NCI-H2196 treated with DMSO at 0.1 percent for 48 hours (cell line): ENCODE measurements at regions not wholly inside any gene's neighbourhood (a gene's known extent, or its start where the extent isn't known, plus 50 kb on each side); places are given as distances from the start of the nearest gene placed in this dataset.

Source experiments
- DNase-seq: peaks from one replicate; lab custom pipeline; 2025; ENCODE audit not compliant: unreplicated experiment; lab: John Stamatoyannopoulos, UW

DNA sequence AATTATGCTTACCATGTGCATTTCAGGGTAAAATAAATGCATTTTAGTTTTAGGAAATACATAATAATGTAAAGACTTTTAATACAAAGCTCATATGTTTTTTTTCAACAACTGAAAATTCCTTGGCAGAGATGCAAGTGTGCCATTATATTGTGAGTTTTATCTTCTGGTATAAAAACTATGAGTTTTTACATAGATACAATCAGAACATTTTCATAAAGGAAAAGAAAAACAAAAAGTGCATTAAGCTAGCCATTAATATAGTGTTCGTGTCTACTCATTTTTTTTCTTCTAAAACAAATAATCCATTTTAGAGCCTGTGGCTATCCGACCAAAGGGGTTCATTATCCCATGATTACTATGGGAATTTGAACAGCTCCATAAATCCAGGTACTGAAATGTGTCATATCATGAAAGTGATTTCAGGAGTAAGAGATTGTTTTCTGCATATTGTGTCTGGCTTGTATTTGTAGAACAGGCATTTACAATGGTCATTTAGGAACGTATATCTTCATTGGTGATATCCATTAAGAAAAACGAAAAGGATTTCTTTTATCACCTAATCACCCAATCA lies 236.9 kb upstream of the SLC10A2 start:
- DNase-seq, result no peak

DNA sequence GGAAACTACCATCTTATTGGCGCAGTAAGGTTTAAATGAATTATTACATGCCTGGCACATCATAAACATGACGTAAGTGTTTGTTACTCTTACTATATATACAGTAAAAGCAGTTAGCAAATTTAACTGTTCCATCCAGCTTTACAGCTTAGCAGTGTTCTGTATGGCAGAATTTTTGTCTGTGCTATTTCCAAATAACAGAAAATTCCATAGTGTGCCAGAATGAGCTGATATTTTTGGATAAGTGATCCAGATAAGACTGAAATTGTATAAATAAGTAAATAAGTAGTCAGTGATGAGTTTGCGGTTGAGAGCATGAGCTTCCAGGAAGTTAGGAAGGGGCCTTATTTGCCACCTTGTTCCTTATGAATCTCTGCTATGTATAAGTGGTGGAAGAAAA lies 236.5 kb upstream of the SLC10A2 start:
- no peak for DNase-seq

DNA sequence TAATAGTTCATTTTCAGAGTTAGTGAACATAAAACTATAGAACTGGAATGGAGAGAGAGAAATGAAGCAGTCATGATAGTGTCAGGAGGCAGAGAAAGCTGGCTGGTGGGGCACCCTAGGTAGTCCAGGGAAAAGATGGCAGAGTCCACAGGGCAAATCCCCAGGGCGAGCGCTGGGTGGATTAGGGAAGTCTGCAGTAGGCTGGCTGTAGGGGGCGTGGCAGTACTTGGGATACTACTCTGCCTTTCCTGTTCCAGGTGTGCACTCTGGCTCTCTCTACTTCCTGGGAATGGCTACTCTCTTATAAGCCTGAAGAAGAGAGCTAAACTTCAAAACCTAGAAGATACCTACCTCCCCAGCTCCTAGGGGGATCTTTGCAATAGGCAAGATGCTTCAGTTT lies 232.9 kb upstream of the SLC10A2 start:
- no peak for DNase-seq

DNA sequence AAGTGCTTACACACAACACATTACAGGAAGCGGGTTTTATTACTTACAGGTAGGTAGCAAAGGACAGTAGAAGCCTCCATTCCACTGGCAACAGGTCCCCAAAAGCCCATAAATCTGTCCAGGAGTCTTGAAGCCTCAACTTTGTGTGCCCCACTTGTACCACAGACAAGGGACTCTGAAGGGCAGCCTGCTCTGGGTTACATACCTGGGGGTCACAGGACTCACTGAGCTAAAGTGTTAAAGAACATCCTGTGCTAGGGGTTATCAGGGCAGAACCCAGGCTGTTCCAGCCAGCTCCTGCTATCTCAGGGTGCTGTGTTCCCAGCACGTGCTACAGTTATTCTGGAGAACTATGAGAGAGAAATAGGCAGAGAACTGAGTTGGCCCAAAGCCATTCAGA lies 230.9 kb upstream of the SLC10A2 start:
- no peak for DNase-seq

DNA sequence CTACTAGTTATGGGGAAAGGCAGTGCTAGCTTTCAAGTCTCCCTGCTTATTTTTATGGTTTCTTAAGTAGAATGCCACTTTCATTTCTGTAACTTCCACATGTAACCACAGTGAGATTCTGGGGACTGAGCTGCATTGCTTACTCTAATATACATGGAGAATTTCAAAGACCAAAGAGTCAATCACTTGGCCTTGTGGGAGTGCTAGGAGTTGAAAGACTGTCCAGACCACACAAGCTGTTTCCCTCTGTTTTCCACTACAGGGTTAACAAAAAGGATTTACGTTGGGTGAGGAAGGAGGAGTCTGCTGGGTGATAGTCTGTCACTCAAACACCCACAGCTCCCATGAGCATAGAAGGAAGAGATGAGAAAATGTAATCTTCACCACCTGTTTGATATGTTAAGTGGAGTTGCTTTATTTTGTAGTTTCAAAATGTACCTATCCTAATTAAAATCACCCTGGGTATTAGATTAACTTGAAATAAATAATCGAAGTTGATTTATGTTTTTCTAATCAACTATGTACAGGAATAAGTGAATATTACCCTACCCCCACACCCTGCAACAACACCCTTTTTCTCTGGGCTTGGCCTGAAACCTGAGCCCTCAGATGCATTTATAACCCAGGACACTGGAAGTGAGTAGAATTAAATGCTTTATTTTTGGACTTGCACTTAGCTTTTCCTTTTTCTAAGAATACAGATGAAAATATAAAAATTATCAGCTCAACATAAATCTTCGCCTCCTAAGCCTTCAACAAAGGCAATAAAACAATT lies 225.8 kb upstream of the SLC10A2 start:
- DNase-seq, result no peak

DNA sequence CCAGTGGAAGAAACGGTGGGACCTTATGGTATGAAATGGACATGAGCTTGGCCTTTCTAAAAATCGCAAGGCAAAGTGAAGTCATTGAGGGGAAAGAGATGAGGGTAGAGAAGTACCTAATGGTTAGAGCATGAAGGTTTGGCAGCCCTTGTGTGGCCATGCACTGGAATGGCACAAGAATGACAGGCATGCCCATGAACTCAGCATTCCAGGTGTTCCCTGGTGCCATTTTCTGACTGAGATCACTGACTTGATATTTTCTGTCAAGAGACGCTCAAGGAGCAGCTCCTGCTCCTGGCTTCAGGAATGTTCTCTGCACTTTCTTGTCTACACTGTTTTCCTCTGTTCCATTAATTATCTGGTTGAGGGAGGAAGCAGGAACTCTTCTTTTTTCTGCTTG lies 225.0 kb upstream of the SLC10A2 start:
- no peak for DNase-seq

DNA sequence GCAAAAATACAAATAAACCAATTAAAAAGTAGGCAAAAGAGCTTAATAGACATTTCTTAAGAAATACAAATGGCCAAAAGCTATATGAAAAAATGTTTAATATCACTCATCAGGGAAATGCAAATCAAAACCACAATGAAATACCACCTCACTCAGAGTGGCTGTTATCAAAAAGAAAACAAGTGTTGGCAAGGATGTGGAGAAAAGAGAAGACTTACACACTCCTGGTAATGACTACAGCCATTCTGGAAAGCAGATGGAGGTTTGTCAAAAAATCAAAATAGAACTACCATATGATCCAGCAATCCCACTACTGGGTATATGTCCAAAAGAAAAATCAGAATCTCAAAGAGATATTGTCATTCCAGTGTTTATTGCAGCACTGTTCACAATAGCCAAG lies 223.5 kb upstream of the SLC10A2 start:
- no peak for DNase-seq

DNA sequence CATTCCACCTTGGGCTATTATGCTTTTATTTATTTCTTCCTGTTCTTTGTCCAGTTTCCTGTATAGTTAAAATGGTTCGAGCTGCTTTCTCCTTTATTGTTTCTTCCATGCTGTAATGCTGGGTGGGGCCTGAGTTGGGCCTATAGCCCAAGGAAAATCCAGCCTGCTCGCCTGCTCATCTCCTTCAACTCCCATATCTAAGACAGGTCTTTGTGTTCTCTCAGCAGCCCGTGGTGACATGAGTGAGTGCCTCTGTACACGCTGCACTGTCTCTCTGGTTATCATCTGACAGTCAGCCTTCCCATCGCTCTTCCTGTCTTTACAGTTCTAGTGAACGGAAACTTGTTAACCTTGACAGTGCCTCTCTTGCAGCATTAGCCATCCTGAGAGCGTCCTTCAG lies 221.9 kb upstream of the SLC10A2 start:
- DNase-seq, result no peak

DNA sequence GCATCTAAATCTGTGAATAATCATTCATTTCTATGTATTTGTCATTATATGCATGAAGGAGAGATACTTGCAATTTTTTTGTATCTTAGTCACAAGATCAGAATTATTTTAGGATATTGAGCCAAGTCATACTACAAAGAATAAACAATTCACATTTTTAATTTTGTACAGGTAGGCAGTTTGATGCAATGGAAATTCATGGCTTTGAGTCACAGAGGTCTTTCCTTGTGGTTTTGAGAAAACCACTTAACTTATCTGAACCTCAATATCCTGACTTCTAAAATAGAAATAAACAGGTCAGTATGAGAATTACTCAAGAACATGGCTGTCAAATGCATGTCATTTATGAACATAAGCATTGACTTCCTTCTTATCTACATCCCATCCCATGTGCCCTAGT lies 221.4 kb upstream of the SLC10A2 start:
- DNase-seq, result no peak

DNA sequence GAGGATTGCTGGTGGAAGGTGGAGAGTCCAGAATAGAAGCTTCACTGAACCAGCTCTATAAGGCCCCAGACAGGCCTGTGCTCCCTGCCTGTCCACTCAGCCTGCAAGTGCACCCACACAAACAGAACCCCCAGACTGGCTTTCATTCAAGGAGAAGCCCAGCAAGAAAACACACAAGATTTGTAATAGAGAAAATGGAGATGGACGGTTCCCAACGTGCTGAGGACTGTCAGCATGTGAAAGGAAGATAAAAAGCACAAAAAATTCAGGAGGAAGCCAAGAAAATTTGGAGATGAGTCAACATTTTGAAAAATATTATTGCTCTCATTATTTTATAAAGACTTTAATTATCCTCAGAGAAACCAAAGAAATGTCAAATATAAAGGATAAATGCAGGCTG lies 218.2 kb upstream of the SLC10A2 start:
- DNase-seq, result no peak

DNA sequence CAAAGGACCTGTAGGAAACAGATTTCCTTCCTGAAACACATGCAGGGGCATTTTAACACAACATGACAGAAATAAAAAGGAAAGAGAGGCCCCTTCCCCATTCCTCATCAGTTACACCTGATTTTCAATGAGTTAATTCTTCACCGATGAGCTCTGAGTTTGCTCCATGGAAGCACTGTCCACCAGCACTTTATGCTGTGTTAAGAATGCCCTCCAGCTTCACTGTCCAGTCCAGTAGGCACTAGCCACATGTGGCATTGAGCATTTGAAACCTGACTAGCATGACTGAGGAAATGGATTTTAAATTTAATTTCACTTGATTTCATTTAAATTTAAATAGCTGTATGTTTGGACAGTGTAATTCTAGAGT lies 217.2 kb upstream of the SLC10A2 start:
- DNase-seq, result no peak

DNA sequence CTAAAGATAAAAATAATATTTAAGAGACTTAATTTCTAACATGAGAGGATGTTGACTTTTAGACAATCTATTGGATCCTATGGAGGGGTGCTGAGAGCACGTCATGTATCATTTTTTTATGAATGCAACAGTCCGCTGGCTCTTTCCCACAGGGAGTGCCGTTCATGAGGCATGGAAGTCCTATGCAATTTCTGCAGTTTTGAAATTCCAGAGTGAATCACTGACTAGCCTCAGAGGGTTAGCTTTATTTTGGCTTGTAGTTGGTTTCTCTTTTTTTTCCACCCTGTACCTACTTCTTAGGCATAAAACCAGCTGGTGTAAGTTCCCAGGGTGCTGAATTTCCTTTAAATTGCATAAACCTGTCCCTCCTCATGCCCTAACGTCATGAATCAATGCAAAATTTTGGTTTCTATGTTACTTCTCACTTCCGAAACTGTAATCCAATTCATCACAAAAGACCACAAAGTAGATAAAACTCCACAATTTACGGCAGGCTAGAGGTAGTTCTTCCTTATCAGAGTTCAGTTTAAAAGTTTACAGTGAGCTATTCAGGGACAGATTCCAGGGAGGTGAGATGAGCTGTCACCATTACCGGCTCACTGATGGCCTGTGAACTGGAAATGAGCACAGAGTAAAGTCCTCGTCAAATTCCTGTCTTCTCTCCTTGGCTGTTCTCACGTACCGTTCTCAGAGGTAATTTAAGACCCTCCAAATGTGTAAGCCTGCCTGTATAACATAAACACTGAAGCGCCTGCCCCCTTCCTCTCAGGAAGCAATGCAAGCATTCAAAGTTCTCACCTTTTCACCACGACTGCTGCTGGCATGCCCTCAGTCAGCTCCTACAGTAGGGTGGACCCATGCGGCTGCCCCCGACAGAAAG lies 216.6 kb upstream of the SLC10A2 start:
- no peak for DNase-seq

DNA sequence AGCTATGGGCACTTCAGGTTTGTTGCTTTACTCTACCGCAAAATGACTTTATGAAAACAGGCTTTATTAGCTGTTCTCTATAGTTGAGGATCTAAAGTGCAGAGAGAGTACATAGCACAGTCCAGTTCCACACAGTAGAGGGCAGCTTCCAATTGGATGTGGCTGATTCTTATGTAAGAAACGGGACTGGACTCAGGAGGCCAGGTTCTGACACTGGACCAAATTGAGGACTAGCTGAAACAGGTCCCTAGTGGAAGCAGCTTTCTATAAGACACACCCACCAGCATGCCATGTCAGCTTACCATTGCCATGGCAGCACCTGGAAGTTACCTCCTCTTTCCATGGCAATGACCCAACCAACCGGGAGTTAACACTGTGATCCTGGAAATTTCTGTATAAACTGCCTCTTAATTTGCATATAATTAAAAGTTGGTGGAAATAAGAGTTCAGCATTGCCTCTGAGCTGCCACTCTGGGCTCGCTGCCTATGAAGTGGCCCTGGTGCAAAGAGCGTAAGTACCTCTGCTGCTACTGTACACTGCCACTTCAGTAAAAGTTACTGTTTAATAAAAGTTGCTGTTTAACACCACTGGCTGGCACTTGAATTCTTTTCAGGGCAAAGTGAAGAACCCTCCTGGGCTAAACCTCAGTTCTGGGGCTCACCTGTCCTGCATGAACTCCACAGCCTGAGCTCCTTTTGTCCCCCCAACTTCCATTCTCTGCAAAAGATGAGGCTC lies 211.9 kb upstream of the SLC10A2 start:
- no peak for DNase-seq

DNA sequence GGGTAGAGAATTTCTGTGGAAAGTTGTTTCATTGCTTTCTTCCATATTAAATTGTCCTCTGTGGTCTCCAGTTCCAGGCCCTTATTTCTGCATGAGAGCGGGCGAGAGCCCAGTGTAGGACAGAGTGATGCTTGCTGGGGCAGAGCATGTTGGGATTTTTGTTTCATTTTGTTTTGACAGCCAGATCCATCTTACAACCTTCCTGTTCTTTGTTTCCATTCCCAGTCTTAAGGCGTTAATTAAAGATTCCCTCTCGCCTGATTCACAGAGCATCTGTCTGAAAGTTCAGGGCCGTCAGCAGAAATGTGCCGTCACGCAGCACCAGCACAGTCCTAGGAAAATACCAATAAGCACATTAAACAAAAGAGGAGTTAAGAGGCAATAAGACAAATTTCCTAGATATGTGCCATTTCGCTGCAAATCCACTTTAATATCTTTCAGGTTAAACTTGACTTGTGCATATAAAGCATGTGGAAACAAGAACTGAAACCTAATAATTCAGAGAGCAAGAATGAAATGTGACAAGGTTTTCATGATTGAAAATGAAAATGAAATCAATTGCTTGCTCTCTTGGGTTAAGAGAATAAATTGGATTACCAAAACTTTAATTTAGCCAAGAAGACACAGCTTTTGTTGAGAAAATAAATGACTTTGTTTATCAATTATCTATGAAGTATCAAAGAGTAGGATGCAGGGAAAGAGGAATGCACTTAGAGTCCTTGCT lies 210.7 kb upstream of the SLC10A2 start:
- no peak for DNase-seq

DNA sequence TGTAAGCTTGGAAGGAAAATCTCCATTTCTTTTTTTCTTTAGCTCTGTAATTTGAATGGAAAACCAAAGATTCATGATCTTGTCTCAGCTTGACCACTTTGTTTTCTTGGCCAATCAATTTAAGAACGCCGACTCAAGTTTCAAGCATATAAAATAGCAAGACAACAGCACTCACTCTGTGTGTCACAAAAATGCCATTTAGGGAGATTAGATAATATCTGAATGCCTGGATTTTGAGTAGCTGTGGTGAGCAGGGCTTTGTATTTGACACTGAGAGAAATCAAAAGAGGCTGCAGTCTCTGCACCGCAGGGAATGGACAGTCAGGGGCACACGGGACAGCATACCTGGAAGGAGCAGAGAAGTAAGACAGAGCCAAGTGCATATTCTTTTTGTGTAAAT lies 209.5 kb upstream of the SLC10A2 start:
- DNase-seq, result no peak

DNA sequence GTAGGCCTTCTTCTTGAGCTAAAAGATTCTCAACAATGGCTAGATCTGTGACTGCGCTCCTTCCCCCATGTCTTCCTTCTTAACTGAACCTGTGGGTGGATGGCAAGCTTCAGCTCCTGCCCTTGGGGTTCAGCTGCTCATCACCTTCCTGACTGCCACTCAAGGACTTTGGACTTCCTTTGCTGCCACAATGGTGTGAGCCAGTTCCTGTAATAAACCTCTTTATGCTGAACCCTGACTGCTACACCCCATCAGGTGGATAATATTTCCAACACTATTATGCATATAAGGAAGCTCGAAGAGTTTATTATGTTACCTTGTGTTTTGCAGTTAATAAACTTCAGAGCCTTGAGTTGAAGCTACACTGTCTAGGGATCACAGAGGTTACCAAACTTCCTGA lies 208.9 kb upstream of the SLC10A2 start:
- DNase-seq, result no peak

DNA sequence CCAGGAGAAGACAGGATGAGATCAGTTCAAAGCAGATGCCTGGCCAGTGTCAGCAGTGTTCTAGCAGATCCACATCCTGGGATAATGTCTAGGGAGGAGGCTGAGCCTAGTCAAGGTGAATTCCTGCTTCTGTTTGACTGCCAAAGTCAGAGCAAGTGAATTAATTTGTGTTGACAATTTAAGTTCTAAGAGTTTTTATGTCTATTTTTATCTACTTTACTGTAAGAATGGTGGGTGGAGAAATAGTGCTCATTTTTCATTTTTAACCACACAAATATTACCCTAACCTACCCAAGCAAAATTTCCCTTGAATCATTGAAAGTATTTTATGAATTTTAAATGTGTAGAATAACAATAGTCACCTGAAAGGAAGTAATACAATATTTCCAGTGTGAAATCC lies 207.6 kb upstream of the SLC10A2 start:
- DNase-seq, result no peak

DNA sequence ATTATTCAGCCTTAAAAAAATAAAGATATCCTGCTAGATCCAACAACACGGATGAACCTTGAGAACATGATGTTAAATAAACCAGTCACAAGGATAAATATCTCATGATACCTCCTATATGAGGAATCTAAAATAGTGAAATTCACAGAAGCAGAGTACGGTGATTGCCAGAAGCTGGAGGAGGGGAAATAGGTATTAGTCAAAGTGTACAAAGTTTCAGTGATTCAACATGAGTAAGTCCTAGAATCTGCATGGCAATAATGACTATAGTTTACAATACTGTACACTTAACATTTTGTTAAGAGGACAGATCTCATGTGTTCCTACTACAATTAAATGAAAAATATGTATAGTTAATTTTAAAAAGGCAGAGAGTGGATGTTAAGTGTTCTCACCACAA lies 206.6 kb upstream of the SLC10A2 start:
- no peak for DNase-seq

DNA sequence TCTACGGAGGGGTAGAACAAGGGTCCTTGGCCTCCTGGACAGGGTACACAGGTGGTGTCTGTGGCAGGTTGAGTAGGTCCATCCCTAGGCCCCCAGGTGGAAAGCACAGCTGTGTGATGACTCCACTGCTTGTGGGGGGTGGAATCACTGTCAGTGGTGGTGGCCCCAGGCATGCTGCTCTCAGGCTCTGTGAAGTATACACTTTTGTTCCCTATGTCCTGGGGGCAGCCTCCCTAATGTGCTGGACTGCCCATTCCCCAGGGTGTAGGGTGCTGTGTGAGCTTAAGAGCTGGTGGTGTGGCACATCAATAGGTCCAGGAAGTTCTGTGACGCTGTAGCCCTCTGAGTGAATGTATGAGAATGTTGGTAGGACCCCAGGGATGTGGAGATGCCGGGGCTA lies 197.2 kb upstream of the SLC10A2 start:
- no peak for DNase-seq

DNA sequence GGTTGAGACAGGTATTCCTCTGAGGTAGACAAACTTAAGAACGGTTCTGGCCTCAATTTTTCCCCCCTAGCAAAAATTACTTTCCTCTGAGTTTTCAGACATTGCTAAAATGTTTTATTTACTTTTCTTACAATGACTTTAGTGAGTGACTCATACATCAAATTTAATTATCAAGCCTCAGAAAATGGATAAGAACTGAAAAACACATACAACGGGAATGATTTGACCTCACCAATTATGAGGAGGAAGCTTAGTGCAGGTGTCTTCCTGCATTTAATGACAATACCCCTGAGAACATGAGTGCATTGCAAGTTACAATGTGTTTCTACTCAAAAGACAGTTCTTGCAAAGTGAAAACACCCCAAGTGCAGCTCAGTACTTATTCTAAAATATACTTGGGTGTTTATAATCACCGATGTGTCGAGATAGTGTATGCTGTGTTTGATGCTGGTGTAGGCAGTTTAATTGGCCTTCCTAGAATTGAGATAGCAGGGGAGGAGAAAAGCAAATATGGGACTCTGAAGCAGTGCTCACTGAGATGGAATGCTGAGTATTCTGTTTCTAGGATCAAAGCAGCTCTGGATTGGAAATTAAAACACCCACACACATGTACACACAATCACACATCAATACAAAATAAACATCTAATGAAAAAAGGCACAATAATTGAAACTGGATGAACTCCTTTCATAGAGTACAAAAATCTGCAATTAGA lies 189.5 kb upstream of the SLC10A2 start:
- no peak for DNase-seq
